Epithelial cell of proximal tubule (primary cell): ENCODE measurements at regions not wholly inside any gene's neighbourhood (a gene's known extent, or its start where the extent isn't known, plus 50 kb on each side); places are given as distances from the start of the nearest gene placed in this dataset.
A peak's percentile ranks its signal among the peaks of the same experiment; 100 is the strongest.

Source experiments
- DNase-seq: peaks from one replicate; pipeline ENCODE4 v3.0.0-alpha.2; 2011; ENCODE audit warnings: low read depth
- H3K4me3 ChIP-seq: 2 replicates; pipeline ENCODE4 v1.5.1; 2011; ENCODE audit warnings: low read depth, mild to moderate bottlenecking, low read length
- CTCF ChIP-seq: conservative IDR thresholded peaks from 2 replicates; pipeline ENCODE4 v1.5.1; 2012; ENCODE audit warnings: low read depth, mild to moderate bottlenecking, low read length

DNA sequence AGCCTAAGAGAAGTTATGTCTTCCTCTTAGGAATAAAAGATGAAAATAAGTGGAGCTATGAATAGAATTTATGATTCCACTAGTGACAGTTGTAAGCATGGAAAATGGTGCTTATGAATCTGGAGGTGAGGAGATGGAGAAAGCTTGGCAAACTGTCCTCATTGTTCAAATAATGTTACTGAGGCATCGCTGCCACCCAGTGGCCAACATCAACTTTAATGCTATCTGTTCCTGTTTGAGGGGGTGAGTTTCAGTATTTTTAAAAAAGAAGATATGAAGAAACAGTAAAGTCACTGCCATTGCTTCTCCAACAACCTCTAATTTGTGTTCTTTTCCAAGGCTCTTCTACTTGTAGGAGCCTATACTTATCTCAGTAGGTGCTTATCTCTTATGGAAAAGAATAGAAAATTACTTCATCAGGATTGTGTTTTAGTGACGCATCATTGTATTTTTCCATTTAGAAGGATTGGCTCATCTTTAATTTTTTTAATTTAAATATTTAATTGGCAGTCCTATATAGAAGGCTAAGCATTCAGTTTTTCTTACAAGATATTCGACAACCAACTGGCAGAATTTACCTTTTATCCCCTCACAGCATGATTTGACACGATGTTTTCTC, 260.4 kb upstream of the P2RY1 start:
- peak; percentile 64 for TF ChIP-seq CTCF
- H3K4me3 ChIP-seq: no peak overlapping the region
- DNase-seq: no peak

- no peak for TF ChIP-seq CTCF
- DNase-seq: no peak
- H3K4me3 ChIP-seq: no peak overlapping the region
These were observed 256.2 kb upstream of the P2RY1 start for GRCh38 chr3:152578769-152579168.

GRCh38 chr3:152581951-152582350, 253.0 kb upstream of the P2RY1 start:
- H3K4me3 ChIP-seq: no peak overlapping the region
- no peak for TF ChIP-seq CTCF
- DNase-seq: no peak

GRCh38 chr3:152583963-152584362, 251.0 kb upstream of the P2RY1 start:
- no peak overlapping the region for H3K4me3 ChIP-seq
- no peak for DNase-seq
- TF ChIP-seq CTCF: no peak

DNA sequence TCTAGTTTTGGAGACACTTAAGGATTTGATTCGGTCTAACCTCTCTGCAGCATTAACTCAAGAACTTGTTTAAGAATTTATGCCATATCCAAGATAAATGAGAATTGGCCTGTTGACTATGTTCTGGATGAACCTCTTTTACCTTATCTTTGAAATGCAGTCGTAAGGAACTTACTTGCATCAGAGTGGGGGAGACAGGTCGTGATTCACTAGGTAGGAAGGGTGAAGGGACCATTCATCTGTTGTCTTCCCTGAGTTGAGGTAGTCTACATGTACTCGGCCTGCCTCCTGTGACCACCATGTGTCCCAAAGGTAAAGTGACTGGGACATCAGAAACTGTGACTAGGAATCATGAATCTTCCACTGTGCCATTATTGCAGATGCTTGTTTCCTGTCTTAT, 248.0 kb upstream of the P2RY1 start:
- no peak for DNase-seq
- no peak for TF ChIP-seq CTCF
- H3K4me3 ChIP-seq: no peak overlapping the region

DNA sequence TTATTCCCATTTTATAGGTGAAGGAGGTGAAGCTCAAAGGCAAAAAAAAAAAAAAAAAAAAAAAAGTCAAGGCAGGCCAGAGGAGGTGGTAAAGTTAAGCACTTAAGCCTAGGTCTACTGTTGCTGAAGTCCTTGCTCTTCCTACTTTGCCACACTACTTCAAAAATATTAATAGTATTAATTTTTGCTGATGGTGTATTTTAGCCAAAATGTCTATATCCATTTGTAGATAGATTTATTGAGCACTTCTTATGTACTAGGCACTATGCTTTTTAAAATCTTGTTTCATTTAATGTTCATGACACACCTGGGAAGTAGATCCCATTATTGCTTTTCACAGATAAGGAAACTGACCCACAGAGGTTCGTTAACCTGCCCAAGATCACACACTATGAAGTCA, 247.1 kb upstream of the P2RY1 start:
- DNase-seq: no peak
- H3K4me3 ChIP-seq: no peak overlapping the region
- TF ChIP-seq CTCF: no peak

GRCh38 chr3:152589644-152590043, 245.3 kb upstream of the P2RY1 start:
- no peak for DNase-seq
- no peak for TF ChIP-seq CTCF
- no peak overlapping the region for H3K4me3 ChIP-seq
